ENCODE measurements at regions not wholly inside any gene's neighbourhood (a gene's known extent, or its start where the extent isn't known, plus 50 kb on each side); places are given as distances from the start of the nearest gene placed in this dataset.

GRCh38 chr10:47104786-47105385 is 193.7 kb downstream of the PTPN20 start:
- intact Hi-C loops (cut with DNase I), result no loop called here
- H3K27me3 ChIP-seq, result no peaks in the 10 kb centered on the region
- no peak overlapping the region for H3K4me3 ChIP-seq
- no peak overlapping the region for H3K9ac ChIP-seq (ENCODE audit: low read depth in 2 of 2, low read length in 2 of 2)
- no peak overlapping the region for H3K27ac ChIP-seq
- no peaks in the 10 kb centered on the region for H3K9me3 ChIP-seq
- no peaks in the 10 kb centered on the region for H3K36me3 ChIP-seq
- TF ChIP-seq CTCF (IDR thresholded peaks at IDR 0.05), result no peak
- peak; percentile 23 for DNase-seq
- H3K4me1 ChIP-seq, result no peaks in the 10 kb centered on the region

- H3K9me3 ChIP-seq, result no peaks in the 10 kb centered on the region
- H3K27me3 ChIP-seq, result no peaks in the 10 kb centered on the region
- no peak for DNase-seq
- H3K27ac ChIP-seq, result no peak overlapping the region
- H3K4me1 ChIP-seq, result no peaks in the 10 kb centered on the region
- no peak for TF ChIP-seq CTCF (IDR thresholded peaks at IDR 0.05)
- no peak overlapping the region for H3K9ac ChIP-seq (ENCODE audit: low read depth in 2 of 2, low read length in 2 of 2)
- no peak overlapping the region for H3K4me3 ChIP-seq
- H3K36me3 ChIP-seq, result no peaks in the 10 kb centered on the region
- intact Hi-C loops (cut with DNase I), result no loop called here
Measured at GRCh38 chr10:47107007-47107747, 192.8 kb upstream of the GDF10 start.

- Histone ChIP-seq H3K36me3 (no peaks in the 10 kb centered on the region), H3K4me3 (no peak overlapping the region), H3K27ac (no peak overlapping the region), H3K9ac (ENCODE audit: low read depth in 2 of 2, low read length in 2 of 2) (no peak overlapping the region), H3K27me3 (no peaks in the 10 kb centered on the region), H3K4me1 (no peaks in the 10 kb centered on the region), H3K9me3 (no peaks in the 10 kb centered on the region)
- no peak for TF ChIP-seq CTCF (IDR thresholded peaks at IDR 0.05)
- intact Hi-C loops (cut with DNase I), result no loop called here
- peak; percentile 5 for DNase-seq
Measured at GRCh38 chr10:47109906-47110305, 190.1 kb upstream of the GDF10 start.

GRCh38 chr10:47111329-47111862 is 188.6 kb upstream of the GDF10 start:
- peak; percentile 7 for DNase-seq
- Histone ChIP-seq H3K4me3 (no peak overlapping the region), H3K27me3 (no peaks in the 10 kb centered on the region), H3K36me3 (no peaks in the 10 kb centered on the region), H3K27ac (no peak overlapping the region), H3K4me1 (no peaks in the 10 kb centered on the region), H3K9me3 (no peaks in the 10 kb centered on the region), H3K9ac (ENCODE audit: low read depth in 2 of 2, low read length in 2 of 2) (no peak overlapping the region)
- no peak for TF ChIP-seq CTCF (IDR thresholded peaks at IDR 0.05)
- intact Hi-C loops (cut with DNase I), result no loop called here

GRCh38 chr10:47112612-47113011 is 187.4 kb upstream of the GDF10 start:
- Histone ChIP-seq H3K9me3 (no peaks in the 10 kb centered on the region), H3K36me3 (no peaks in the 10 kb centered on the region), H3K9ac (ENCODE audit: low read depth in 2 of 2, low read length in 2 of 2) (no peak overlapping the region), H3K27me3 (no peaks in the 10 kb centered on the region), H3K27ac (no peak overlapping the region), H3K4me1 (no peaks in the 10 kb centered on the region), H3K4me3 (no peak overlapping the region)
- intact Hi-C loops (cut with DNase I), result no loop called here
- peak; percentile 2 for DNase-seq
- TF ChIP-seq CTCF (IDR thresholded peaks at IDR 0.05), result no peak
